ENCODE measurements at regions not wholly inside any gene's neighbourhood (a gene's known extent, or its start where the extent isn't known, plus 50 kb on each side); places are given as distances from the start of the nearest gene placed in this dataset.
"Not testable (repeated sequence)": the region's sequence is repeated elsewhere in the genome, so short reads cannot be mapped to it uniquely, and the experiment has no call there.

GRCh38 chr7:138220321-138220720, 144.1 kb downstream of the AKR1D1 start:
- not testable (repeated sequence) for DNase-seq (ENCODE audit: low read depth)

- DNase-seq (ENCODE audit: low read depth), result not testable (repeated sequence)
Observed at GRCh38 chr7:138221388-138221787, 145.1 kb downstream of the AKR1D1 start.

- DNase-seq (ENCODE audit: low read depth), result peak; percentile 71
Observed at GRCh38 chr7:138223402-138223879, 147.2 kb downstream of the AKR1D1 start.

- peak; percentile 43 for DNase-seq (ENCODE audit: low read depth)
Observed at GRCh38 chr7:138226001-138226476, 149.8 kb downstream of the AKR1D1 start.

GRCh38 chr7:138226745-138227279, 150.6 kb downstream of the AKR1D1 start:
- no peak for DNase-seq (ENCODE audit: low read depth)

- DNase-seq (ENCODE audit: low read depth), result no peak
Observed at GRCh38 chr7:138228119-138228518, 151.9 kb downstream of the AKR1D1 start.

- no peak for DNase-seq (ENCODE audit: low read depth)
Observed at GRCh38 chr7:138228769-138229168, 152.5 kb downstream of the AKR1D1 start.

- no peak for DNase-seq (ENCODE audit: low read depth)
Observed at GRCh38 chr7:138233189-138233588, 156.9 kb downstream of the AKR1D1 start.

GRCh38 chr7:138235207-138235606, 158.9 kb downstream of the AKR1D1 start:
- DNase-seq (ENCODE audit: low read depth), result no peak

- no peak for DNase-seq (ENCODE audit: low read depth)
Observed at GRCh38 chr7:138237995-138238394, 161.7 kb downstream of the AKR1D1 start.

GRCh38 chr7:138238734-138239659, 162.7 kb downstream of the AKR1D1 start:
- no peak for DNase-seq (ENCODE audit: low read depth)

GRCh38 chr7:138243430-138243829, 167.2 kb downstream of the AKR1D1 start:
- no peak for DNase-seq (ENCODE audit: low read depth)

- no peak for DNase-seq (ENCODE audit: low read depth)
Observed at GRCh38 chr7:138243836-138244235, 167.6 kb downstream of the AKR1D1 start.

GRCh38 chr7:138244606-138245005, 168.3 kb downstream of the AKR1D1 start:
- DNase-seq (ENCODE audit: low read depth), result no peak

GRCh38 chr7:138245216-138245615, 169.0 kb downstream of the AKR1D1 start:
- DNase-seq (ENCODE audit: low read depth), result no peak

- no peak for DNase-seq (ENCODE audit: low read depth)
Observed at GRCh38 chr7:138245682-138246081, 169.4 kb downstream of the AKR1D1 start.

GRCh38 chr7:138246428-138246827, 170.2 kb downstream of the AKR1D1 start:
- no peak for DNase-seq (ENCODE audit: low read depth)

- no peak for DNase-seq (ENCODE audit: low read depth)
Observed at GRCh38 chr7:138247081-138247480, 170.8 kb downstream of the AKR1D1 start.

GRCh38 chr7:138247568-138248333, 171.5 kb downstream of the AKR1D1 start:
- DNase-seq (ENCODE audit: low read depth), result no peak

GRCh38 chr7:138248609-138249008, 172.3 kb downstream of the AKR1D1 start:
- DNase-seq (ENCODE audit: low read depth), result no peak

GRCh38 chr7:138249975-138250374, 173.7 kb downstream of the AKR1D1 start:
- DNase-seq (ENCODE audit: low read depth), result no peak

- DNase-seq (ENCODE audit: low read depth), result not testable (repeated sequence)
Observed at GRCh38 chr7:138252666-138253065, 176.4 kb downstream of the AKR1D1 start.
